GM12892 (cell line): ENCODE measurements at regions not wholly inside any gene's neighbourhood (a gene's known extent, or its start where the extent isn't known, plus 50 kb on each side); places are given as distances from the start of the nearest gene placed in this dataset.

Experiments
- POLR2A ChIP-seq: IDR thresholded peaks from 2 replicates; pipeline ENCODE4 v1.6.1; 2011; ENCODE audit warnings: low read depth, low read length, control low read depth
- POLR2AphosphoS5 ChIP-seq: IDR thresholded peaks from 2 replicates; pipeline ENCODE4 v1.6.1; 2011; ENCODE audit warnings: low read depth, low read length, control low read depth

GRCh38 chr6:145008715-145009114, 723.6 kb downstream of the UTRN start:
- TF ChIP-seq POLR2A (no peak), POLR2AphosphoS5 (no peak)
